ENCODE measurements at regions not wholly inside any gene's neighbourhood (a gene's known extent, or its start where the extent isn't known, plus 50 kb on each side); places are given as distances from the start of the nearest gene placed in this dataset.

GRCh38 chr16:88284626-88285513 is 97.9 kb upstream of the ZNF469 start:
- TF ChIP-seq, protein P1, sequence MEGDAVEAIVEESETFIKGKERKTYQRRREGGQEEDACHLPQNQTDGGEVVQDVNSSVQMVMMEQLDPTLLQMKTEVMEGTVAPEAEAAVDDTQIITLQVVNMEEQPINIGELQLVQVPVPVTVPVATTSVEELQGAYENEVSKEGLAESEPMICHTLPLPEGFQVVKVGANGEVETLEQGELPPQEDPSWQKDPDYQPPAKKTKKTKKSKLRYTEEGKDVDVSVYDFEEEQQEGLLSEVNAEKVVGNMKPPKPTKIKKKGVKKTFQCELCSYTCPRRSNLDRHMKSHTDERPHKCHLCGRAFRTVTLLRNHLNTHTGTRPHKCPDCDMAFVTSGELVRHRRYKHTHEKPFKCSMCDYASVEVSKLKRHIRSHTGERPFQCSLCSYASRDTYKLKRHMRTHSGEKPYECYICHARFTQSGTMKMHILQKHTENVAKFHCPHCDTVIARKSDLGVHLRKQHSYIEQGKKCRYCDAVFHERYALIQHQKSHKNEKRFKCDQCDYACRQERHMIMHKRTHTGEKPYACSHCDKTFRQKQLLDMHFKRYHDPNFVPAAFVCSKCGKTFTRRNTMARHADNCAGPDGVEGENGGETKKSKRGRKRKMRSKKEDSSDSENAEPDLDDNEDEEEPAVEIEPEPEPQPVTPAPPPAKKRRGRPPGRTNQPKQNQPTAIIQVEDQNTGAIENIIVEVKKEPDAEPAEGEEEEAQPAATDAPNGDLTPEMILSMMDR (IDR thresholded peaks at IDR 0.05): no peak
- TF ChIP-seq EZH2 (IDR thresholded peaks at IDR 0.05; ENCODE audit: borderline replicate concordance, insufficient read depth, low read depth, low read length, poor library complexity, severe bottlenecking): no peak
